HL-60 (cell line): ENCODE measurements at regions not wholly inside any gene's neighbourhood (a gene's known extent, or its start where the extent isn't known, plus 50 kb on each side); places are given as distances from the start of the nearest gene placed in this dataset.

Experiments used
- DNase-seq, 2 experiments: peaks; one replicate each; pipeline ENCODE4 v3.0.0-alpha.2; 2010 to 2020; ENCODE audit warnings: low read depth in 1 of 2, low spot score in 1 of 2
- H3K27ac ChIP-seq: fragments of 250-450 bp; sonication (Bioruptor Pico); replicated peaks from 2 replicates; pipeline ENCODE4 v1.5.1; 2020; ENCODE audit warnings: mild to moderate bottlenecking, moderate library complexity
- H3K27me3 ChIP-seq: fragments of 250-450 bp; sonication (Bioruptor Pico); 2 replicates; pipeline ENCODE4 v1.5.1; 2021; ENCODE audit warnings: mild to moderate bottlenecking, moderate library complexity; ENCODE audit not compliant: insufficient read depth, poor library complexity, severe bottlenecking
- H3K4me3 ChIP-seq: replicated peaks from 2 replicates; pipeline ENCODE4 v1.5.1; 2011; ENCODE audit warnings: mild to moderate bottlenecking, control low read depth, low read length; ENCODE audit not compliant: insufficient read depth
- GABPA ChIP-seq: IDR thresholded peaks from 2 replicates; pipeline ENCODE4 v1.6.1; 2012; ENCODE audit warnings: low read depth
- POLR2AphosphoS5 ChIP-seq: IDR thresholded peaks from 2 replicates; pipeline ENCODE4 v1.6.1; 2012; ENCODE audit warnings: low read depth
- SPI1 ChIP-seq: IDR thresholded peaks from 2 replicates; pipeline ENCODE4 v1.6.1; 2012; ENCODE audit warnings: low read depth, mild to moderate bottlenecking, borderline replicate concordance
- TF ChIP-seq, protein P1 (sequence below): IDR thresholded peaks from 2 replicates; pipeline ENCODE4 v1.6.1; 2012; ENCODE audit warnings: low read depth; ENCODE audit not compliant: insufficient replicate concordance
- TF ChIP-seq, protein P2 (sequence below): IDR thresholded peaks from one replicate; pipeline ENCODE4 v1.5.1; 2011; ENCODE audit warnings: low read length, control low read depth, inconsistent platforms; ENCODE audit not compliant: insufficient read depth

DNA sequence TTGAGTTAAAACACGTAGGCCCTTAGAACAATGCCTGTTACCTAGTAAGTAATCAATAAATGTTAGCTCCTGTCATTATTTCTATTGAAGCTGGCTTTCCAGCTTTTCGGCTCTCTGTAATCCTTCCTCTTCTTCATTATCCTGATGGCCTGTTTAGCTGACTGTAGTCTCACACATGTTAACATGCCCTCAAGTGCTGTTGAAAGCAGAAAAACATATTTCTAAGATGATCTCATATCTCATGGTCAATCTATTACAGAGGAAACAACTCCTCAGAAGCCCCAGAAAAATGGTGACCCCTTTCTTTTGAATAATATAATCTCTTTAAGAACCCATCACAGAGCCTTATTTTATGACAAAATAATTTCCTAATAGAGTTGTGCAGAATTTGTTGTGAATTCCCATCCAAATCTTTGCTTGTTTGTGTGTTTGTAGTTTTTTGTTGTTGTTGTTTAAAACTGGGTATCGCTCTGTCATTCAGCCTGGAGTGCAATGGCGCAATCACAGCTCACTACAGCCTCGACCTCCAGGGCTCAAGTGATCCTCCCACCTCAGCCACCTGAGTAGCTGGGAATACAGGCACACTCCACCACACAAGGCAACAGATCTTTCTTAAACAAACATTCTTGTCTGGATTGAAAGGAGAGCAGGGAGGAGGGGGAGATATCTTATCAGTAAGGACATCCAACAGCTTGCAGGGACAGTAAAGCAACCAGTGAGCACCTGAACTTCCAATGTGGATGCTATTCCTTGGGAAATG, 242.5 kb upstream of the CAND1 start:
- no peak overlapping the region for H3K27ac ChIP-seq
- TF ChIP-seq POLR2AphosphoS5 (no peak), SPI1 (no peak), GABPA (no peak)
- TF ChIP-seq, protein P1, sequence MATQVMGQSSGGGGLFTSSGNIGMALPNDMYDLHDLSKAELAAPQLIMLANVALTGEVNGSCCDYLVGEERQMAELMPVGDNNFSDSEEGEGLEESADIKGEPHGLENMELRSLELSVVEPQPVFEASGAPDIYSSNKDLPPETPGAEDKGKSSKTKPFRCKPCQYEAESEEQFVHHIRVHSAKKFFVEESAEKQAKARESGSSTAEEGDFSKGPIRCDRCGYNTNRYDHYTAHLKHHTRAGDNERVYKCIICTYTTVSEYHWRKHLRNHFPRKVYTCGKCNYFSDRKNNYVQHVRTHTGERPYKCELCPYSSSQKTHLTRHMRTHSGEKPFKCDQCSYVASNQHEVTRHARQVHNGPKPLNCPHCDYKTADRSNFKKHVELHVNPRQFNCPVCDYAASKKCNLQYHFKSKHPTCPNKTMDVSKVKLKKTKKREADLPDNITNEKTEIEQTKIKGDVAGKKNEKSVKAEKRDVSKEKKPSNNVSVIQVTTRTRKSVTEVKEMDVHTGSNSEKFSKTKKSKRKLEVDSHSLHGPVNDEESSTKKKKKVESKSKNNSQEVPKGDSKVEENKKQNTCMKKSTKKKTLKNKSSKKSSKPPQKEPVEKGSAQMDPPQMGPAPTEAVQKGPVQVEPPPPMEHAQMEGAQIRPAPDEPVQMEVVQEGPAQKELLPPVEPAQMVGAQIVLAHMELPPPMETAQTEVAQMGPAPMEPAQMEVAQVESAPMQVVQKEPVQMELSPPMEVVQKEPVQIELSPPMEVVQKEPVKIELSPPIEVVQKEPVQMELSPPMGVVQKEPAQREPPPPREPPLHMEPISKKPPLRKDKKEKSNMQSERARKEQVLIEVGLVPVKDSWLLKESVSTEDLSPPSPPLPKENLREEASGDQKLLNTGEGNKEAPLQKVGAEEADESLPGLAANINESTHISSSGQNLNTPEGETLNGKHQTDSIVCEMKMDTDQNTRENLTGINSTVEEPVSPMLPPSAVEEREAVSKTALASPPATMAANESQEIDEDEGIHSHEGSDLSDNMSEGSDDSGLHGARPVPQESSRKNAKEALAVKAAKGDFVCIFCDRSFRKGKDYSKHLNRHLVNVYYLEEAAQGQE, result no peak
- TF ChIP-seq, protein P2, sequence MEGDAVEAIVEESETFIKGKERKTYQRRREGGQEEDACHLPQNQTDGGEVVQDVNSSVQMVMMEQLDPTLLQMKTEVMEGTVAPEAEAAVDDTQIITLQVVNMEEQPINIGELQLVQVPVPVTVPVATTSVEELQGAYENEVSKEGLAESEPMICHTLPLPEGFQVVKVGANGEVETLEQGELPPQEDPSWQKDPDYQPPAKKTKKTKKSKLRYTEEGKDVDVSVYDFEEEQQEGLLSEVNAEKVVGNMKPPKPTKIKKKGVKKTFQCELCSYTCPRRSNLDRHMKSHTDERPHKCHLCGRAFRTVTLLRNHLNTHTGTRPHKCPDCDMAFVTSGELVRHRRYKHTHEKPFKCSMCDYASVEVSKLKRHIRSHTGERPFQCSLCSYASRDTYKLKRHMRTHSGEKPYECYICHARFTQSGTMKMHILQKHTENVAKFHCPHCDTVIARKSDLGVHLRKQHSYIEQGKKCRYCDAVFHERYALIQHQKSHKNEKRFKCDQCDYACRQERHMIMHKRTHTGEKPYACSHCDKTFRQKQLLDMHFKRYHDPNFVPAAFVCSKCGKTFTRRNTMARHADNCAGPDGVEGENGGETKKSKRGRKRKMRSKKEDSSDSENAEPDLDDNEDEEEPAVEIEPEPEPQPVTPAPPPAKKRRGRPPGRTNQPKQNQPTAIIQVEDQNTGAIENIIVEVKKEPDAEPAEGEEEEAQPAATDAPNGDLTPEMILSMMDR, result no peak
- H3K4me3 ChIP-seq, result no peak overlapping the region
- no peak for DNase-seq
- no peaks in the 10 kb centered on the region for H3K27me3 ChIP-seq

DNA sequence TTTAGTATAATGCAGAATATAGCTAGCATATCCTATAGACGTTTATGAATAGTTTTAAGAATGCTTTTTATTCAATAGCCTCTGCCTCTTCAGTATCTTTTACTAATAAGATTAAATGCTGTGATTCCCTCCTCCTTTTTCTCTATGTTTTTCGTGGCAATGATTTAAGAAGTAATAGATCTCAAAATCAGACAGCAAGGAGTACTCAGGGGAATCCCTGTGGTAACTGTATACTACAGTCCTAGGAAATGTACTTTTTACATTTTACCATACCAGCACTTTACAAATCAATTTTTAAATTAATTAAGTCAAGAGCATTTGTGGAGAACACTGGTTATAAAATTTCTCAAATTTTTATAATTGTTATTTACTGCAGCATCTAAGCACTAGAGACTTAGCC, 240.6 kb upstream of the CAND1 start:
- TF ChIP-seq, protein P1, result no peak
- TF ChIP-seq GABPA (no peak), POLR2AphosphoS5 (no peak), SPI1 (no peak)
- TF ChIP-seq, protein P2, result no peak
- H3K4me3 ChIP-seq, result no peak overlapping the region
- no peaks in the 10 kb centered on the region for H3K27me3 ChIP-seq
- no peak for DNase-seq
- no peak overlapping the region for H3K27ac ChIP-seq

DNA sequence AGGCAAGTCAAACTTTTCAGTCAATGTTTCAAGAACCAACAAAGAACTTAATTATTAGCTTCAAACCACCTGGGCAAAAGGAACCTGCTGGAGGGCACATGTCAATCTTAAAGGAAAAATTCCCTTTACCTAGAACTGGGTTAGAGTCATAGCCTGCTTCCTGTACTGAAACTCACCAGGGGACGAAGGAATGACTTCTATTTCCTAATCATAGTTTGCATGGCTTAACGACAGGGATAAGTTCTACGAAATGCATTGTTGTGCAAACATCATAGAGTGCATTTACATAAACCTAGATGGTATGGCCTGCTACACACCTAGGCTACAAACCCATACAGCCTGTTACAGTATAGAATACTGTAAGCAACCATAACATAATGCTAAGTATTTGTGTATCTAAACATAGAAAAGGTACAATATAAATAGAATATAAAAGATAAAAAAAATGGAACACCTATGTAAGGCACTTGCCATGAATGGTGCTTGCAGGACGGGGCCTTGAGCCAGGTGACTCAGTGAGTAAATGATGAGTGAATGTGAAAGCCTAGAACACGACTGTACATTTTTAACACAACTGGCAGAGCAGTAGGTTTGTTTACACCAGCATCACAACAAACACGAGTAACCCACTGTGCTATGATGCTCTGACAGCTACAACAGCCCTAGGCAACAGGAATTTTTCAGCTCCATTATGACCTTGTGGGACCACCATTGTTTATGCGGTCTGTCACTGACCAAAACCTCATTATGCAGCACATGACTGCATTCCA, 234.9 kb upstream of the CAND1 start:
- TF ChIP-seq, protein P1, result no peak
- no peak for TF ChIP-seq GABPA
- DNase-seq, result no peak
- Histone ChIP-seq H3K27me3 (no peaks in the 10 kb centered on the region), H3K27ac (no peak overlapping the region), H3K4me3 (no peak overlapping the region)
